DND-41 (cell line): ENCODE measurements at regions not wholly inside any gene's neighbourhood (a gene's known extent, or its start where the extent isn't known, plus 50 kb on each side); places are given as distances from the start of the nearest gene placed in this dataset.

Source experiments
- ATAC-seq: fragments of 200-7000 bp; cut with Tn5 transposase; 3 replicates; pipeline ENCODE4 v1.9.1; 2021; ENCODE audit warnings: low read depth; ENCODE audit not compliant: insufficient read depth
- DNase-seq: peaks from one replicate; pipeline ENCODE4 v3.0.0-alpha.2; 2020
- H2AFZ ChIP-seq: 2 replicates; pipeline ENCODE4 v1.6.0; 2012; ENCODE audit warnings: low read depth, low read length
- H3K27ac ChIP-seq: 2 replicates; pipeline ENCODE4 v1.5.1; 2012; ENCODE audit warnings: low read length, inconsistent platforms
- H3K27me3 ChIP-seq: fragments of 200-600 bp; sonication (generic); 2 replicates; pipeline ENCODE4 v1.6.0; 2012; ENCODE audit warnings: low read length, mild to moderate bottlenecking, inconsistent platforms; ENCODE audit not compliant: insufficient read depth, poor library complexity
- H3K36me3 ChIP-seq: 2 replicates; pipeline ENCODE4 v1.5.1; 2012; ENCODE audit warnings: low read length, inconsistent platforms; ENCODE audit not compliant: insufficient read depth
- H3K4me1 ChIP-seq: 2 replicates; pipeline ENCODE4 v1.5.1; 2012; ENCODE audit warnings: mild to moderate bottlenecking, low read length; ENCODE audit not compliant: insufficient read depth
- H3K4me2 ChIP-seq: 2 replicates; pipeline ENCODE4 v1.6.0; 2012; ENCODE audit warnings: mild to moderate bottlenecking, moderate library complexity, low read length, inconsistent platforms; ENCODE audit not compliant: insufficient read depth
- H3K4me3 ChIP-seq, 2 experiments: fragments of 200-600 bp in 1 of 2; shearing (Covaris generic) in 1 of 2; 2 replicates each; pipeline ENCODE4 v1.5.1; 2012 to 2016; ENCODE audit warnings: inconsistent platforms in 2 of 2, low read length in 2 of 2, mild to moderate bottlenecking in 2 of 2, low read depth in 1 of 2, moderate library complexity in 1 of 2
- H3K79me2 ChIP-seq: 2 replicates; pipeline ENCODE4 v1.6.0; 2012; ENCODE audit warnings: low read length, inconsistent platforms; ENCODE audit not compliant: insufficient read depth
- H3K9ac ChIP-seq: 2 replicates; pipeline ENCODE4 v1.6.0; 2012; ENCODE audit warnings: low read depth, mild to moderate bottlenecking, inconsistent platforms, low read length, moderate library complexity
- H3K9me3 ChIP-seq: 2 replicates; pipeline ENCODE4 v1.5.1; 2012; ENCODE audit warnings: low read length, moderate library complexity, mild to moderate bottlenecking, inconsistent platforms; ENCODE audit not compliant: insufficient read depth, severe bottlenecking
- H4K20me1 ChIP-seq: 2 replicates; pipeline ENCODE4 v1.6.0; 2012; ENCODE audit warnings: low read length; ENCODE audit not compliant: insufficient read depth
- EZH2 ChIP-seq: IDR thresholded peaks from 3 replicates; pipeline ENCODE4 v1.6.1; 2012; ENCODE audit warnings: borderline replicate concordance, low read depth, mild to moderate bottlenecking, moderate library complexity, low read length, inconsistent platforms; ENCODE audit not compliant: severe bottlenecking
- TF ChIP-seq, protein P1 (sequence below): IDR thresholded peaks from 2 replicates; pipeline ENCODE4 v1.5.1; 2012; ENCODE audit warnings: borderline replicate concordance, low read length, moderate library complexity, mild to moderate bottlenecking; ENCODE audit not compliant: poor library complexity, severe bottlenecking; ENCODE audit errors: extremely low read depth

DNA sequence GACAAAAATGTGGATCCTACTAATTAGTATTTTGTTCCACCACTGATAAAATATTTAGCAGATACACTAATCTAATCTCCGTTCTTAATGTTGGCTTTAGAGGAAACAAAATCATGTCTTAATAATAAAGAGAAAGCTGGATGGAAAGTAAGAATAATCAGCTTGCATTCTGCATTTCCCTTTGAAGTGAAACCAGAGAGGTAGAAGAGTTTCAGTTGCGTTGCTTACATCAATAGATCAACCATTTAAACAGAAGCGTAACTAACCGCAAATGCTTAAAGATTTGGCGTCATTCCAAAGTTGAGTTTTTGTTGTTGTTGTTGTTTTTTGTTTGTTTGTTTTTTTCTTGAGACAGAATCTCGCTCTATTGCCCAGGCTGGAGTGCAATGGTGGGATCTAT lies 168.9 kb downstream of the TRIML1 start:
- TF ChIP-seq, protein P1, sequence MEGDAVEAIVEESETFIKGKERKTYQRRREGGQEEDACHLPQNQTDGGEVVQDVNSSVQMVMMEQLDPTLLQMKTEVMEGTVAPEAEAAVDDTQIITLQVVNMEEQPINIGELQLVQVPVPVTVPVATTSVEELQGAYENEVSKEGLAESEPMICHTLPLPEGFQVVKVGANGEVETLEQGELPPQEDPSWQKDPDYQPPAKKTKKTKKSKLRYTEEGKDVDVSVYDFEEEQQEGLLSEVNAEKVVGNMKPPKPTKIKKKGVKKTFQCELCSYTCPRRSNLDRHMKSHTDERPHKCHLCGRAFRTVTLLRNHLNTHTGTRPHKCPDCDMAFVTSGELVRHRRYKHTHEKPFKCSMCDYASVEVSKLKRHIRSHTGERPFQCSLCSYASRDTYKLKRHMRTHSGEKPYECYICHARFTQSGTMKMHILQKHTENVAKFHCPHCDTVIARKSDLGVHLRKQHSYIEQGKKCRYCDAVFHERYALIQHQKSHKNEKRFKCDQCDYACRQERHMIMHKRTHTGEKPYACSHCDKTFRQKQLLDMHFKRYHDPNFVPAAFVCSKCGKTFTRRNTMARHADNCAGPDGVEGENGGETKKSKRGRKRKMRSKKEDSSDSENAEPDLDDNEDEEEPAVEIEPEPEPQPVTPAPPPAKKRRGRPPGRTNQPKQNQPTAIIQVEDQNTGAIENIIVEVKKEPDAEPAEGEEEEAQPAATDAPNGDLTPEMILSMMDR: no peak
- no peak for TF ChIP-seq EZH2
- H3K27ac ChIP-seq: no peak overlapping the region
- DNase-seq: no peak
- H3K27me3 ChIP-seq: no peaks in the 10 kb centered on the region
- no peak overlapping the region for H3K4me2 ChIP-seq
- no peak overlapping the region for H3K4me3 ChIP-seq
- no peak for ATAC-seq
- no peak overlapping the region for H3K9ac ChIP-seq
- H3K4me1 ChIP-seq: no peaks in the 10 kb centered on the region
- no peaks in the 10 kb centered on the region for H3K9me3 ChIP-seq
- H4K20me1 ChIP-seq: no peaks in the 10 kb centered on the region
- no peak overlapping the region for H2AFZ ChIP-seq
- no peaks in the 10 kb centered on the region for H3K36me3 ChIP-seq
- H3K79me2 ChIP-seq: no peaks in the 10 kb centered on the region

DNA sequence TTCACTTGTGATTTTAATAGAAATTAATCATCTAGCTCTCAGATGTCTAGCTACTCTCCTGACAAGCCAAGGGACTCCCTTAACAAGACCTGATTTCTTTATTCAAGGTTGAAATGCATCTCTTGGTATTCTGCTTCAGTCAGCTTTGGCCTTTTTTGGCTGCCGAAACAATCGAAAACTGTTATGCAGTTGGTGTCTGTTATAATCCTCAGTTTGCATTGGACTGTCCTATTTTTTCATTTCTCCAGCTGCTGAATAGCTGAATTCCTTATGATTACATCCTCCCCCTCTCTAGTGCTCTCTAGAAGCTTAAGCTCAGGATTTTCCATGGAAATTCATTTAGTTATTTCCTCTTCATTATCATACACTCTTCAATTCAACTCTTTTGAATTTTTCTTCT lies 177.2 kb downstream of the TRIML1 start:
- DNase-seq: no peak
- H3K79me2 ChIP-seq: no peaks in the 10 kb centered on the region
- no peak overlapping the region for H3K9ac ChIP-seq
- no peak overlapping the region for H2AFZ ChIP-seq
- TF ChIP-seq, protein P1: no peak
- no peak for TF ChIP-seq EZH2
- H3K27me3 ChIP-seq: no peaks in the 10 kb centered on the region
- H3K36me3 ChIP-seq: no peaks in the 10 kb centered on the region
- H3K4me3 ChIP-seq: no peak overlapping the region
- no peak overlapping the region for H3K4me2 ChIP-seq
- H3K27ac ChIP-seq: no peak overlapping the region
- no peaks in the 10 kb centered on the region for H3K4me1 ChIP-seq
- ATAC-seq: no peak
- H3K9me3 ChIP-seq: no peaks in the 10 kb centered on the region
- H4K20me1 ChIP-seq: no peaks in the 10 kb centered on the region

DNA sequence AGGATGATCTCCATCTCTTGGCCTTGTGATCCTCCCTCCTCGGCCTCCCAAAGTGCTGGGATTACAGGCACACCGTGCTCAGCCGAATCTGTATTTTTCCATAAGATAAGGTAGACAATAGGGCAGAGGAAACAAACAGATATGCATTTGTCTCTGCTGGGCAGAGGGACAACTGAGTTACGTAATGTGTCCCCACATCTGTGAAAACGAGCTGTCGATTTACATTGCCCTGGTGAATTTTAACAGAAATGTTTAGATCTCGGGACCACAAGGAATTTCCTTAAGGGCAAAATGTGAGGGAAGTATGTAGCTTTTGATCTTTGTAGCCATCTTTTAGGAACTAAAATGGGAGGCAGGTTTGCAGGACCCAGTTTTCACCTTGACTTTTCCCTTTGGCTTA lies 189.7 kb downstream of the TRIML1 start:
- Histone ChIP-seq H3K36me3 (no peaks in the 10 kb centered on the region), H3K79me2 (no peaks in the 10 kb centered on the region), H2AFZ (no peak overlapping the region), H3K27me3 (no peaks in the 10 kb centered on the region), H3K4me3 (no peak overlapping the region), H3K9me3 (no peaks in the 10 kb centered on the region), H3K27ac (no peak overlapping the region), H3K4me1 (no peaks in the 10 kb centered on the region), H3K4me2 (no peak overlapping the region), H4K20me1 (no peaks in the 10 kb centered on the region), H3K9ac (no peak overlapping the region)
- DNase-seq: no peak
- ATAC-seq: no peak
- no peak for TF ChIP-seq EZH2
- TF ChIP-seq, protein P1: no peak

DNA sequence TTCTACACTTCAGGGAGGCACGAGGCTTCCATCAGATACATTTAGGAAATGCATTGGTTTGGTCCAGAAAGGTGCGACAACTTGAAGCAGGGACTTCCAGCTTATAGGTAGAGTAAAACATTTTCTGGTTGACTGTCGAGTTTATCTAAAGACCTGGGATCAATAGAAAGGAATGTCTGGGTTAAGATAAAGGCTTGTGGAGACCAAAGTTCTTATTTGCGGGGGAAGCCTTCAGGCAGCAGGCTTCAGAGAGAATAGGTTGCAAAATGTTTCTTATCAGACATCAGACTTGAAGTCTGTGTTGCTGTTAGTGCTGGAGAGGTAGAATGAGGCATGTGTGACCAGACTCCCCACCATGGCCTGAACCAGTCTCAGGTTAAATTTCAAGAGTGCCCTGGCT lies 190.3 kb downstream of the TRIML1 start:
- Histone ChIP-seq H3K36me3 (no peaks in the 10 kb centered on the region), H3K27ac (no peak overlapping the region), H3K9ac (no peak overlapping the region), H3K4me2 (no peak overlapping the region), H4K20me1 (no peaks in the 10 kb centered on the region), H2AFZ (no peak overlapping the region), H3K79me2 (no peaks in the 10 kb centered on the region), H3K4me1 (no peaks in the 10 kb centered on the region), H3K9me3 (no peaks in the 10 kb centered on the region), H3K4me3 (no peak overlapping the region), H3K27me3 (no peaks in the 10 kb centered on the region)
- TF ChIP-seq, protein P1: no peak
- TF ChIP-seq EZH2: no peak
- ATAC-seq (no peak), DNase-seq (no peak)
